Immature natural killer cell (primary cell): ENCODE measurements at regions not wholly inside any gene's neighbourhood (a gene's known extent, or its start where the extent isn't known, plus 50 kb on each side); places are given as distances from the start of the nearest gene placed in this dataset.

Experiments used
- DNase-seq, 3 donors: peaks; one replicate each; pipeline ENCODE4 v3.0.0; 2022; ENCODE audit warnings: mixed read lengths in 1 of 3
- H3K27ac Mint-ChIP-seq, 6 donors: one replicate each; pipeline ENCODE4 v1.8.0; 2020; ENCODE audit warnings: mixed read lengths in 6 of 6, mild to moderate bottlenecking in 5 of 6, inconsistent platforms in 4 of 6, moderate library complexity in 3 of 6
- H3K27me3 Mint-ChIP-seq, 3 donors: one replicate each; pipeline ENCODE4 v1.8.0; 2020 to 2021; ENCODE audit warnings: low read depth in 3 of 3, mild to moderate bottlenecking in 3 of 3, mixed read lengths in 3 of 3, moderate library complexity in 3 of 3, inconsistent platforms in 1 of 3
- H3K36me3 Mint-ChIP-seq, 3 donors: one replicate each; pipeline ENCODE4 v1.8.0; 2020; ENCODE audit warnings: mixed read lengths in 3 of 3, inconsistent platforms in 2 of 3, mild to moderate bottlenecking in 2 of 3
- H3K4me1 Mint-ChIP-seq, 2 donors: one replicate each; pipeline ENCODE4 v1.8.0; 2020; ENCODE audit warnings: inconsistent platforms in 2 of 2, mild to moderate bottlenecking in 2 of 2, mixed read lengths in 2 of 2, moderate library complexity in 1 of 2
- H3K4me3 Mint-ChIP-seq, 5 donors: one replicate each; pipeline ENCODE4 v1.8.0; 2020; ENCODE audit warnings: mild to moderate bottlenecking in 5 of 5, mixed read lengths in 5 of 5, inconsistent platforms in 3 of 5, moderate library complexity in 3 of 5
- H3K9me3 Mint-ChIP-seq, 6 donors: one replicate each; pipeline ENCODE4 v1.8.0; 2020; ENCODE audit warnings: mild to moderate bottlenecking in 6 of 6, mixed read lengths in 6 of 6, inconsistent platforms in 4 of 6, moderate library complexity in 3 of 6

DNA sequence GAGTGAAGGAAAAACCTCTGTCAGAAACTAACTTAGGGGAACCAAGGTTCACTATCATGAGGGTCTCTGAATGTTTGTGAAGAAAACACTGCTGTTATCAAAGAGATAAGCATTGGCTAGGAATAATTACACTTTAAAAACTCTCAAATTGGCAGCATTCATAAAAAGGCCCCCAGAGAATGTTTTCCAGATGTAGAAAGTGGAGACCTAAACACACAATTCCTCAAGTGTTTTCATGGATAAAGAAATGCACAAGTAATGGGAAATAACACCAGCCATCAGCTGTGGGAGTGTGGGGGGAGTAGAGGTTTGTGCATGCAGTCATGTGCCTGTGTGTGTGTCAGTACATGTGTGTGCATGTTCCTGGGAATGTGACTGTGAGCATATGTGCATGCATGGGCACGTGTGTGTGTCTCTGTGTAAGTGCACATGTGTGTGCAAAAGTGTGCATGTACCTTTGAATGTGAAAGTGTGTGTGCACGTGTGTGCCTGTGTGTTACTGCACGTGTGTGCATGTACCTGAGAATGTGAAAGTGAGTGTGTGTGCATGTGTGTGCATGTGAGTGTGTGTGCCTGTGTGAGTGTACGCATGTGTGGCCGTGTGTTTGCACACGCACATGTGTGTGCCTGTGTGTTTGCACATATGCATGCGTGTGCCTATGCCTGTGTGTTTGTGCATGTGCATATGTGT is 854.3 kb upstream of the SALL3 start:
- no peak for DNase-seq
- H3K27ac Mint-ChIP-seq, result peak overlapping the region in 1 of 6 donors; percentile 5
- H3K27me3 Mint-ChIP-seq, result peaks cover 0 to 4% (median 0%) of the 10 kb centered on the region in 3 donors
- peaks cover 0 to 20% (median 3%) of the 10 kb centered on the region in 6 donors for H3K9me3 Mint-ChIP-seq
- no peaks in the 10 kb centered on the region for H3K4me1 Mint-ChIP-seq
- no peaks in the 10 kb centered on the region for H3K36me3 Mint-ChIP-seq
- H3K4me3 Mint-ChIP-seq, result no peak overlapping the region

- Mint-ChIP-seq H3K4me3 (no peak overlapping the region), H3K36me3 (no peaks in the 10 kb centered on the region), H3K9me3 (peaks cover 0 to 20% (median 5%) of the 10 kb centered on the region in 6 donors), H3K4me1 (no peaks in the 10 kb centered on the region), H3K27ac (no peak overlapping the region), H3K27me3 (peaks cover 0 to 5% (median 0%) of the 10 kb centered on the region in 3 donors)
- no peak for DNase-seq
These were observed 853.5 kb upstream of the SALL3 start for GRCh38 chr18:78126106-78126505.

- Mint-ChIP-seq H3K27me3 (peaks cover 0 to 5% (median 0%) of the 10 kb centered on the region in 3 donors), H3K4me1 (no peaks in the 10 kb centered on the region), H3K9me3 (peaks cover 0 to 20% (median 5%) of the 10 kb centered on the region in 6 donors), H3K36me3 (no peaks in the 10 kb centered on the region), H3K4me3 (no peak overlapping the region), H3K27ac (no peak overlapping the region)
- DNase-seq, result no peak
These were observed 853.1 kb upstream of the SALL3 start for GRCh38 chr18:78126536-78126935.

GRCh38 chr18:78127041-78127440 is 852.6 kb upstream of the SALL3 start:
- Mint-ChIP-seq H3K4me1 (no peaks in the 10 kb centered on the region), H3K9me3 (peaks cover 0 to 20% (median 6%) of the 10 kb centered on the region in 6 donors), H3K36me3 (no peaks in the 10 kb centered on the region), H3K27me3 (peaks cover 0 to 5% (median 0%) of the 10 kb centered on the region in 3 donors), H3K4me3 (no peak overlapping the region), H3K27ac (no peak overlapping the region)
- no peak for DNase-seq

GRCh38 chr18:78128004-78128403 is 851.6 kb upstream of the SALL3 start:
- Mint-ChIP-seq H3K4me1 (no peaks in the 10 kb centered on the region), H3K27me3 (peaks cover 0 to 5% (median 0%) of the 10 kb centered on the region in 3 donors), H3K36me3 (no peaks in the 10 kb centered on the region), H3K27ac (no peak overlapping the region), H3K9me3 (peaks cover 0 to 20% (median 7%) of the 10 kb centered on the region in 6 donors), H3K4me3 (no peak overlapping the region)
- DNase-seq, result no peak

- H3K27ac Mint-ChIP-seq, result no peak overlapping the region
- no peaks in the 10 kb centered on the region for H3K36me3 Mint-ChIP-seq
- no peaks in the 10 kb centered on the region for H3K4me1 Mint-ChIP-seq
- no peak for DNase-seq
- H3K27me3 Mint-ChIP-seq, result peaks cover 0 to 5% (median 0%) of the 10 kb centered on the region in 3 donors
- H3K4me3 Mint-ChIP-seq, result no peak overlapping the region
- peaks cover 0 to 20% (median 7%) of the 10 kb centered on the region in 6 donors for H3K9me3 Mint-ChIP-seq
These were observed 850.4 kb upstream of the SALL3 start for GRCh38 chr18:78129260-78129659.

DNA sequence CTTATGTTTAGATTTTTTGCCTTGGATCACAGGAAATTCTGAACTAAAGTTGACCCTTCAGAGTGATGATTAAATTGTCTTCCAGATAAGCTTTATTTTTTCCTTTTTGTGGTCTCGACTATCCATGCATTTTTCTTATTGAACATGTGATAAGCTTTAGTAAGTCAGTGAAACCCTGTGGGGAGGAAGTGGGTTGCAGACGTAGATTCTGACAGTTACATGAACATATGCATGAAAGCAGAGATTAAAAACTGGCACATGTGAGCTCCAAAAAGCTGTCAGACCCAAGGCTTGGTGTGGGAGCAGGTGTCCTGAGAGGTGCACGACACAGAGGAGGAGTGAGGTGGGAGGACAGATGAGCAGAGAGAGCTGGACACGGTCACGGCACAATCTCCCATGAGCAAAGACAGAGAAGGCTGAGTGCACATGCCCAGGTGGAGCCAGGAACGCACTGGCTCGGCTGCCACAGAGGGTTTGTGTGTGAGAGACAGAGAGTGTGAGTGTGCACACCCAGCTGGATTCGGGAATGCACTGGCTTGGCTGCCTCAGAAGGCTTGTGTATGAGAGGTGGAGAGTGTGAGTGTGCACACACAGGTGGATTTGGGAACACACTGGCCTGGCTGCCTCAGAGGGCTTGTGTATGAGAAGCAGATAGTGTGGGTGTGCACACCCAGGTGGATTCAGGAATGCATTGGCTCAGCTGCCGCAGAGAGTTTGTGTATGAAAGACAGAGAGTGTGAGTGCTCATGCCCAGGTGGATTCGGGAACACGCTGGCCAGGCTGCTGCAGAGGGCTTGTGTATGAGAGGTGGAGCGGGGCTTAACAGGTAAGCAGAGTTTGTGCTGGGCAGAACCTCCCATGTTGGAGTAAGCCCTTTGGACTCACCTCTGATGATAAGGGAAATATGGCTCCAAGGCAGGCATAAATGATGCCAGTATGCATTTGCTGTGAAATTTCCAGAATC is 849.1 kb upstream of the SALL3 start:
- Mint-ChIP-seq H3K9me3 (peaks cover 0 to 19% (median 5%) of the 10 kb centered on the region in 6 donors), H3K36me3 (no peaks in the 10 kb centered on the region), H3K4me3 (no peak overlapping the region), H3K27me3 (peaks cover 0 to 5% (median 0%) of the 10 kb centered on the region in 3 donors), H3K4me1 (no peaks in the 10 kb centered on the region), H3K27ac (no peak overlapping the region)
- DNase-seq, result no peak

DNA sequence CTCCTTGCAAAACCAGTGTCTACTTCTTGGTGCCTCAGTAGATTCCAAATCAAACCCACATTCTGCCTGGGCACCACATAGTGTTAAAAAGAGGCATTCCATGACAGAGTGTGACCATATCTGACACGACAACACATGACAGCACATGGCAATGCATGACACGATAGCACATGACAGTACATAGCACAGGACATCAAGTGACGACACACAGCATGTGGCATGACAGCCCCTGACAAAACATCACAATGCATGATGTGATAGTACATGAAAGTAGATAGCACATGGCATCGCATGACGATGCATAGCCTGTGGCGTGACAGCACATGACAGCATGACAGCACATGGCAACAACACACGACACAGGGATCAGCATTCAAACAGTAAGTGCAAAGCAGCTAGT is 845.9 kb upstream of the SALL3 start:
- Mint-ChIP-seq H3K4me3 (no peak overlapping the region), H3K36me3 (no peaks in the 10 kb centered on the region), H3K27me3 (peaks cover 0 to 2% (median 2%) of the 10 kb centered on the region in 3 donors), H3K27ac (no peak overlapping the region), H3K9me3 (peaks cover 0 to 8% (median 0%) of the 10 kb centered on the region in 6 donors), H3K4me1 (no peaks in the 10 kb centered on the region)
- no peak for DNase-seq

DNA sequence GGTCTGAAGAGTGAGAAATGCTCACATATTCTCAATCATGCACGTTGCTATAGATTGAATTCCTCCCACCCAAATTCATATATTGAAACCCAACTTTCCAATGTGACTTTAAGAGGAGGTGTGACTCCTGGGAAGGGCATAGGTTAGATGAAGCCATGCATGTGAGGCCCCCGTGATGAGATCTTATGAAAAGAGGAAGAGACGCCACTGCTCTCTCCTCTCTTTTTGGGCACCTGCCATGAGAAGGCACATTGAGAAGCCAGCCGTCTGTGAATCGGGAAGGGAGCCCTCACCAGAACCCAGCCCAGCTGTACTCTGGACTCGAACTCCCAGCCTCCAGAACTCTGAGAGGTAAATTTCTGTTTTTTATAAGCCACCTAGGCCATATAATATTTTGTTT is 842.6 kb upstream of the SALL3 start:
- no peaks in the 10 kb centered on the region for H3K4me1 Mint-ChIP-seq
- no peak for DNase-seq
- H3K27ac Mint-ChIP-seq, result no peak overlapping the region
- peaks cover 0 to 2% (median 0%) of the 10 kb centered on the region in 6 donors for H3K9me3 Mint-ChIP-seq
- H3K4me3 Mint-ChIP-seq, result no peak overlapping the region
- no peaks in the 10 kb centered on the region for H3K36me3 Mint-ChIP-seq
- peaks cover 0 to 3% (median 2%) of the 10 kb centered on the region in 3 donors for H3K27me3 Mint-ChIP-seq

- H3K4me1 Mint-ChIP-seq, result no peaks in the 10 kb centered on the region
These were observed 840.6 kb upstream of the SALL3 start for GRCh38 chr18:78138983-78139496.

DNA sequence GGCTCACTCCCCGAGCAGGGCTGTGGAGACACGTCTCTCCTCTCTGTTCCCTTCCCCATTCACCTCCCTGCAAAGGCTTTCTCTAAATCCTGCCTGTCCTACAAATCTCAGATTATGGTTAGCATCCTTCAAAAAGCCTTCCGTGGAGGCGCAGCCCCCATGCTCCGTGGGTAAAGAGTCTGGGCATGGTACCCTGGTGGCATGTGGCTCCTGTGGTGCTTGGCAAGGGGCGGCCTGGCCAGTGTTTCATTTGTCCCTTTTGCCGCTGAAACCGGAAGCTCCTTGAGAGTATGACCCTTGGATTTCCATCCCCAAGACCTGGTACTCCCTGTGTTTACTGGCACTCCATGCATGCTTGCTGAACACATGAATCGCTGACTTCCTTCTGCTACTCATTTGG is 839.3 kb upstream of the SALL3 start:
- H3K9me3 Mint-ChIP-seq, result no peaks in the 10 kb centered on the region
- H3K36me3 Mint-ChIP-seq, result no peaks in the 10 kb centered on the region
- no peak for DNase-seq
- no peak overlapping the region for H3K27ac Mint-ChIP-seq
- H3K4me3 Mint-ChIP-seq, result no peak overlapping the region
- H3K4me1 Mint-ChIP-seq, result no peaks in the 10 kb centered on the region
- peaks cover 0 to 3% (median 2%) of the 10 kb centered on the region in 3 donors for H3K27me3 Mint-ChIP-seq

More at GRCh38 chr18:78138983-78139496, 840.6 kb upstream of the SALL3 start:
- H3K4me3 Mint-ChIP-seq, result no peak overlapping the region
- H3K27me3 Mint-ChIP-seq, result peaks cover 0 to 3% (median 2%) of the 10 kb centered on the region in 3 donors
- no peak overlapping the region for H3K27ac Mint-ChIP-seq
- DNase-seq, result no peak
- H3K36me3 Mint-ChIP-seq, result no peaks in the 10 kb centered on the region
- H3K9me3 Mint-ChIP-seq, result no peaks in the 10 kb centered on the region

- no peaks in the 10 kb centered on the region for H3K27me3 Mint-ChIP-seq
- H3K9me3 Mint-ChIP-seq, result no peaks in the 10 kb centered on the region
- DNase-seq, result no peak
- H3K36me3 Mint-ChIP-seq, result no peaks in the 10 kb centered on the region
- no peaks in the 10 kb centered on the region for H3K4me1 Mint-ChIP-seq
- no peak overlapping the region for H3K4me3 Mint-ChIP-seq
- H3K27ac Mint-ChIP-seq, result no peak overlapping the region
These were observed 834.9 kb upstream of the SALL3 start for GRCh38 chr18:78144669-78145068.

DNA sequence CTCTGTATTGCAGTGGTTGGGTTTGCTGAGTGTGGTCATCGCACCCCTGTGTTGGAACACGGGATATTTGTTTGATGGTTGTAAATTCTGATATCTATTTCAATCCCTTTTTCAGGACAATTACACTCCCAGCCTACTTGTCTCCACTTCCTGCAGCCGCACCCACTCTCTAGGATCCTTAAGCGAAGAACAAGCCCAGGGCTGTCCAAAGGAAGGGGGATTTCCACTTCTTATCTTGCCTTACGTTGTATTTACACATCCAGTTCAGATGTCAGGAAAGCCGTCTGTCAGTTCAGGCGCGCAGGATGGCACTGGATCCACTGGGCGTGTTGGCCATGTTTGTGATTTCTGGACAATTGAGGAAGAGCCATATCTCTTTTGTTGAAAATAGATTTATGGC is 834.5 kb upstream of the SALL3 start:
- H3K27ac Mint-ChIP-seq, result no peak overlapping the region
- no peak for DNase-seq
- H3K4me3 Mint-ChIP-seq, result no peak overlapping the region
- no peaks in the 10 kb centered on the region for H3K4me1 Mint-ChIP-seq
- H3K27me3 Mint-ChIP-seq, result no peaks in the 10 kb centered on the region
- H3K9me3 Mint-ChIP-seq, result no peaks in the 10 kb centered on the region
- H3K36me3 Mint-ChIP-seq, result no peaks in the 10 kb centered on the region
